SK-N-SH treated with all-trans-retinoic acid at 6 μM for 48 hours (cell line): ENCODE measurements at regions not wholly inside any gene's neighbourhood (a gene's known extent, or its start where the extent isn't known, plus 50 kb on each side); places are given as distances from the start of the nearest gene placed in this dataset.

Experiments
- ATAC-seq: fragments of 200-7000 bp; cut with Tn5 transposase; 3 replicates; pipeline ENCODE4 v1.9.1; 2020; ENCODE audit warnings: mild to moderate bottlenecking, moderate library complexity
- BACH2 ChIP-seq: fragments of 250-450 bp; sonication (Bioruptor Pico); IDR thresholded peaks from 2 replicates; pipeline ENCODE4 v1.9.0; 2021; ENCODE audit warnings: mild to moderate bottlenecking, borderline replicate concordance
- CREB5 ChIP-seq: fragments of 250-450 bp; sonication (Bioruptor Pico); IDR thresholded peaks from 2 replicates; pipeline ENCODE4 v1.5.1; 2020; ENCODE audit warnings: low read depth, mild to moderate bottlenecking, moderate library complexity
- CSDC2 ChIP-seq: fragments of 250-450 bp; sonication (Bioruptor Pico); IDR thresholded peaks from 2 replicates; pipeline ENCODE4 v1.5.0; 2020; ENCODE audit warnings: mild to moderate bottlenecking, moderate library complexity
- ESRRG ChIP-seq: fragments of 250-450 bp; sonication (Bioruptor Pico); IDR thresholded peaks from 2 replicates; pipeline ENCODE4 v1.6.1; 2021; ENCODE audit warnings: mild to moderate bottlenecking
- GLIS3 ChIP-seq: fragments of 250-450 bp; sonication (Bioruptor Pico); IDR thresholded peaks from 2 replicates; pipeline ENCODE4 v1.5.0; 2020; ENCODE audit warnings: mild to moderate bottlenecking, moderate library complexity
- ISL1 ChIP-seq: fragments of 250-450 bp; sonication (Bioruptor Pico); IDR thresholded peaks from 2 replicates; pipeline ENCODE4 v2.1.2; 2022; ENCODE audit warnings: mild to moderate bottlenecking, moderate library complexity
- OSR1 ChIP-seq: fragments of 250-450 bp; sonication (Bioruptor Pico); IDR thresholded peaks from 2 replicates; pipeline ENCODE4 v1.8.0; 2022; ENCODE audit warnings: moderate library complexity, mild to moderate bottlenecking, inconsistent platforms
- PATZ1 ChIP-seq: fragments of 250-450 bp; sonication (Bioruptor Pico); IDR thresholded peaks from 2 replicates; pipeline ENCODE4 v1.8.0; 2020; ENCODE audit warnings: mild to moderate bottlenecking, moderate library complexity, borderline replicate concordance
- POU6F1 ChIP-seq: fragments of 250-450 bp; sonication (Bioruptor Pico); IDR thresholded peaks from 2 replicates; pipeline ENCODE4 v1.8.0; 2021; ENCODE audit warnings: low read depth, mild to moderate bottlenecking, moderate library complexity, borderline replicate concordance
- PPARA ChIP-seq: fragments of 250-450 bp; sonication (Bioruptor Pico); IDR thresholded peaks from 2 replicates; pipeline ENCODE4 v1.5.0; 2020; ENCODE audit warnings: mild to moderate bottlenecking, borderline replicate concordance
- RARB ChIP-seq: fragments of 250-450 bp; sonication (Bioruptor Pico); IDR thresholded peaks from 2 replicates; pipeline ENCODE4 v1.8.0; 2021; ENCODE audit warnings: mild to moderate bottlenecking, moderate library complexity
- SNAI2 ChIP-seq: fragments of 250-450 bp; sonication (Bioruptor Pico); IDR thresholded peaks from 2 replicates; pipeline ENCODE4 v1.5.0; 2020; ENCODE audit warnings: mild to moderate bottlenecking, moderate library complexity
- TOX ChIP-seq: fragments of 250-450 bp; sonication (Bioruptor Pico); IDR thresholded peaks from 2 replicates; pipeline ENCODE4 v1.8.0; 2021; ENCODE audit warnings: mild to moderate bottlenecking, moderate library complexity, borderline replicate concordance
- TSHZ2 ChIP-seq: fragments of 250-450 bp; sonication (Bioruptor Pico); IDR thresholded peaks from 2 replicates; pipeline ENCODE4 v1.5.0; 2020; ENCODE audit warnings: mild to moderate bottlenecking, moderate library complexity
- ZC3H10 ChIP-seq: fragments of 250-450 bp; sonication (Bioruptor Pico); IDR thresholded peaks from 2 replicates; pipeline ENCODE4 v1.5.1; 2021; ENCODE audit warnings: mild to moderate bottlenecking, moderate library complexity
- ZFP3 ChIP-seq: fragments of 250-450 bp; sonication (Bioruptor Pico); IDR thresholded peaks from 2 replicates; pipeline ENCODE4 v1.5.0; 2020; ENCODE audit warnings: mild to moderate bottlenecking, moderate library complexity
- ZFP30 ChIP-seq: fragments of 450-650 bp; formaldehyde crosslinking; IDR thresholded peaks from 2 replicates; pipeline ENCODE4 v1.5.0; 2022; ENCODE audit warnings: mild to moderate bottlenecking, moderate library complexity
- ZNF70 ChIP-seq: fragments of 450-650 bp; formaldehyde crosslinking; IDR thresholded peaks from 2 replicates; pipeline ENCODE4 v1.5.0; 2020; ENCODE audit warnings: mild to moderate bottlenecking, moderate library complexity

GRCh38 chr9:29213417-29214153, 1640.3 kb upstream of the C9orf72 start, which contains the start of gene LINGO2:
LINGO2 (minus strand) TSS chr9:29213601.
- peak; percentile 70 for ATAC-seq
- no peak for TF ChIP-seq ZNF70 (CRISPR knock-in tag)
- no peak for TF ChIP-seq PPARA (CRISPR knock-in tag)
- TF ChIP-seq POU6F1, result no peak
- TF ChIP-seq ISL1 (CRISPR knock-in tag), result no peak
- no peak for TF ChIP-seq ZFP3 (CRISPR knock-in tag)
- no peak for TF ChIP-seq CSDC2 (CRISPR knock-in tag)
- no peak for TF ChIP-seq ESRRG
- TF ChIP-seq GLIS3, result no peak
- TF ChIP-seq ZFP30, result no peak
- TF ChIP-seq CREB5 (CRISPR knock-in tag), result no peak

GRCh38 chr9:29214154-29214689, 1640.9 kb upstream of the C9orf72 start:
- ATAC-seq, result peak; percentile 85
- TF ChIP-seq PATZ1 (CRISPR knock-in tag) (no peak), ESRRG (no peak), SNAI2 (CRISPR knock-in tag) (0 out of 2 replicates have a peak, but pooled peaks have one; percentile 46), ISL1 (CRISPR knock-in tag) (no peak)

- ATAC-seq, result peak; percentile 16
- no peak for TF ChIP-seq ISL1 (CRISPR knock-in tag)
- no peak for TF ChIP-seq ZFP3 (CRISPR knock-in tag)
- no peak for TF ChIP-seq TSHZ2 (CRISPR knock-in tag)
- TF ChIP-seq PATZ1 (CRISPR knock-in tag), result no peak
- no peak for TF ChIP-seq TOX (CRISPR knock-in tag)
- no peak for TF ChIP-seq PPARA (CRISPR knock-in tag)
- no peak for TF ChIP-seq OSR1 (CRISPR knock-in tag)
- no peak for TF ChIP-seq RARB (CRISPR knock-in tag)
- TF ChIP-seq ESRRG, result no peak
Measured at GRCh38 chr9:29214690-29215253, 1641.5 kb upstream of the C9orf72 start.

- ATAC-seq, result no peak
- TF ChIP-seq OSR1 (CRISPR knock-in tag) (no peak), RARB (CRISPR knock-in tag) (no peak), ISL1 (CRISPR knock-in tag) (no peak), ZC3H10 (CRISPR knock-in tag) (no peak), ZNF70 (CRISPR knock-in tag) (no peak), TSHZ2 (CRISPR knock-in tag) (no peak), CSDC2 (CRISPR knock-in tag) (no peak), ZFP3 (CRISPR knock-in tag) (no peak), BACH2 (no peak), GLIS3 (no peak), TOX (CRISPR knock-in tag) (no peak), SNAI2 (CRISPR knock-in tag) (no peak)
- TF ChIP-seq, all 23 proteins: peak for 0
Measured at GRCh38 chr9:29217966-29218365, 1644.7 kb upstream of the C9orf72 start.
